Effector CD4-positive, alpha-beta T cell (primary cell): ENCODE measurements at regions not wholly inside any gene's neighbourhood (a gene's known extent, or its start where the extent isn't known, plus 50 kb on each side); places are given as distances from the start of the nearest gene placed in this dataset.
"Not testable (repeated sequence)": the region's sequence is repeated elsewhere in the genome, so short reads cannot be mapped to it uniquely, and the experiment has no call there.

Source experiments
- DNase-seq: peaks from one replicate; pipeline ENCODE4 v3.0.0-alpha.2; 2020

GRCh38 chr12:38159591-38160317, 156.8 kb upstream of the ALG10B start:
- DNase-seq: no peak

DNA sequence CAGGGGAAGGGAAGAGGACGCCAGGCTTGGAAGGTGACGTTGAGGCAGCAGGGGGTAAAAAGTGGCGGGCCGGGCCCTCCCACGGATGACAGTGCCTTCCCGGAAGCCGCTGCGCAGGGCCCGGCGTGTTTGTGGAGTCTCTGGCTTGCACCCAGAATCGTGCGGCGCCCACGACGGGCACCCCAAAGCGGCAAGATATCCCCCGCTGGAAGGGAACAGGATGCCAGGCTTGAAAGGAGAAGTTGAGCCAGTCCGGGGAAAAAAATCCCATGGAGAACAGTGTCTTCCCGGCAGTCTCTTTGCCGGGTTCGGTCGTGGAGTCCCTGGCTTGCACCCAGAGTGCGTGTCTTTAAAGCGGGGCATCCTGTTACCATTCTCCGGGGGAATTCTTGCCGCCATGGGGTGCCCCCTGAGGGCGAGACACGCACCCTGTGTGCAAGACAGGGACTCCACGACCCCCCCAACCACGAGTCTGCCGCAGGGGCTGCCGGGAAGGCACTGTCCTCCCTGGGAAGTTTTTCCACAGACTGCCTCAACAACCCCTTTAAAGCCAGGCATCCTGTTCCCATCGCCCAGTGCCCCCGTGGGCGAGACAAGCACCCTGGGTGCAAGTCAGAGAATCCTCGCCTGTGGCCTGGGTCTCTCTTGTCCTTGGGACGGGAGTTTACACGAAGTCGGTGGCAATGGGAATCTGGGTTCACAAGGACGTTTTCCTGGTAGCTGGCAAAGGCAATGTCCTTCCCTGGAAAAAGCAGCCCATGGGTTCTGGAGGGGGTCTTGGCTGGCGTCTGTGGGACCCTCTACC, 156.1 kb upstream of the ALG10B start:
- no peak for DNase-seq

DNA sequence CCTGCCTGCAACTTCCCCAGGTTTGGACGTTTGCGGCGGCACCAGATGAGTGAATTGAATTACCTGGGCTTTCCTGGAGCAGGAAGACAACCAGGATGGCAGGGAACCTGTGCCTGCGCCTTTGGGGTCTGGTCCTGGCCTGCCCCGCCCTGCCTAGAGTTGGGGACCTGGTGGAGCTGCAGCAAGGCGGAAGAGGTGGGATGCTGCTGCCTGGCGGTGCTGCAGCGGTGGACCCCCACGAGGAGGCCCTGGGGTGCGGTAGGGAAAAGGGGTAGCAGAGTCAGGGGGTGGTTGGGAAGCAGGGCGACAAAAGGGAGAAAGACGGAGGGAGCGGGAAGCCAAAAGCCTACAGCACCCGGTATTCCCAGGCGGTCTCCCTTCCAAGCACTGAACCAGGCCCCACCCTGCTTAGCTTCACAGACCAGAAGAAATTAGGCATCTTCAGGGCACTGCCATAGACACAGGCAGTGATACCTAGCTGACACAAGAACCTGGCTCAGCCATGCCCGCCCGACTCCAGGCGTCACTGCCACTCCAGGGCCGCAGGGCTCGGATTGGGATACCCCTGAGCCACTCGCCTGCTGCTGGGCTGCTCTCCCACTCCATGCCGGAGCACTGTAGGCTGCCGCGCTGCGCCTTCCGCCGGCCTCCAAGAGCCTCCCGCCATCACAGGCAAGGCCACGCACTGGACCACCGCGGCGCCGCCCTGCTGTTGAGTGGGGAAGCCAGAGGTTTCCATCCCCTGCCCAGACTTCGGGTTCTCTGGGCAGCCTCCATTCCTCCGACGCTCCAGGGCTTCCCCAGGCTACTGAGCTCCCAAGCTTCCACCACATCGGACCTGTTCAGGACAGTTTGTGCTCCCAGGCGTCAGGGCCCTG, 155.2 kb upstream of the ALG10B start:
- DNase-seq: no peak

- no peak for DNase-seq
Observed at GRCh38 chr12:38162013-38162412, 154.6 kb upstream of the ALG10B start.

DNA sequence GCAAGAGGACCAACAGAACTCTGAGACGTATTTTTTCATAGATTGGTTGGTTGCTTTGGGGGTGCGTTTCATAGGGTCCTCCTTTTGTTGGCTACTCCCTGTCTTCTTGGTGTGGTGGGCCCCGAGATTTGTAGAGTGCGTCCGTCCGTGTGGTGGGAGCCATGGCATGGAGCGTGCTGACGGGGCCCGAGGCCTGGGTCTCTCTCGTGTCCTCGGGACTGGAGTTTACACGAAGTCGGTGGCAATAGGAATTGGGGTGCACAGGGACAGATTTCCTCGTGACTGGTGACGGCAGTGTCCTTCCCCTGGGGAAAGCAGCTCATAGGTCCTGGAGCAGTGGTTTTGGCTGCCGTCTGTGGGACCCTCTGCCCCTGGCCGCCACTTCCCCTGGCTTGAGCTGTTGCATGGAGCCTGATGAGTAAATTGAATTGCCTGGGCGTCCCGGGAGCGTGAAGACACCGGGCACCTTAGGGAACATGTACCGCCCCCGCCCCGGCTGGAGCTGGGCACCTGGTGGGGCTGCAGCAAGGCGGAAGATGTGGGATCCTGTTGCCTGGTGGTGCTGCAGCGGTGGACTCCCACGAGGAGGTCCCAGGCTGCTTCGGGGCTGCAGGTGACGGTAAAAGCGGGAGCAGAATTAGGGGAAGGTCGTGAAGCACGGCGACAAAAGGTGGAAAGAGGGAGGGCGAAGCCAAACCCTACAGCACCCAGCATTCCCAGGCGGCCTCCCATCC, 153.7 kb upstream of the ALG10B start:
- DNase-seq: no peak

GRCh38 chr12:38163442-38163801, 153.2 kb upstream of the ALG10B start:
- no peak for DNase-seq

DNA sequence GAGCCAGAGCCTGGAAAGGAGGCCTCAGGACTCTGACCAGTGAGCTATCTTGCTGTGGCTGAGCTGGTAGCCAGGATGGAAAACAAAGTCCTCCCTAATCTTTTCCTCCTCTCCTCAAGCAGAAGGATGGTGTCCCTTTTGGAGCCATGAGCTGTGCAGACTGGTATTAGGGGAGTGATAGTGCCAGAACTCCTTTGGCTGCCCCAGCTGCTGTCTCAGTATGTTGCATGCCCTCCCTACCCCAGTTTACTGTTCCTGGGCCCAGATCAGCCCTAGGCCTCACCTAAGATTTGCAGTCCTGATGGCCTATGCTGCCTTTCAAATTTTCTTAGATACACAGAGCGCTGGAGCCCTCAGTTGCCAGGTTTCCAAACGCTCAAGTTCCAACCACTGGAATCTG, 150.3 kb upstream of the ALG10B start:
- DNase-seq: no peak

DNA sequence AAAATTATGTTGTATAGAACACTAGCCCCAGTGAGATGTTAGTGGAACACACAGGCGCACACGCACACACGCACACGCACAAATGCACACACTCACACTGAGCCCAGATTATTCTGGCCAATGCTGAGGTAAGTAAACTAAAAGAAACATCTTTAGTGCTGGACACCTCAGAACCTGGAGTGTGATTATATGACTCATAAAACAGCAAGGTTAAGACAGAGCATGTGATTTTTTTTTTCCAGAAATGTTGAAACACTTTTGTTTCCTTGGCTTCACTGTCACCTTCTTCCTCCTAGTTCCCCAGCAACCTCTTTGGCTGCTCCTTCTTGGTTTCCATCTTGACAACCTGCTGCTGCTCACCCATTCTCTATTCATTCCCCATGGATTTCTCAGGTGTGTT, 141.0 kb upstream of the ALG10B start:
- DNase-seq: no peak

DNA sequence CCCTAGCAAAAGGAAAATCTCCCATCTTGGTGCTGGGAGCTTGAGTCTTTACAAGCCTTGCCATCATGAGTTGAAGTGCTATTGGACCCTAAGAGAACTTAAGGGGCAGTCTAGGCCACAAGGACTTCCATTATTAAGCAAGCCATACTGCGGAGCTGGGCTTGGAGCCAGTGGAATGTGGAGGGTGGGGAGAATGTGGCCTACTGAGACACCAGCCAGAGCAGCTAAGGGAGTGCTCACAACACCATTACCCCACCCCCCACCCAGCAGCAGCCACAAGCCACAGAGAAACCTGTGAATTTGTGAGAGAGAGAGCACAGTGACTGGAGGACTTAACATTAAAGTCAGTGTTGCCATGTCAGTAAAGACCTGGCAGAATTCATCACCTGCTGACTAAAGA, 133.0 kb upstream of the ALG10B start:
- DNase-seq: not testable (repeated sequence)

- DNase-seq: not testable (repeated sequence)
Observed at GRCh38 chr12:38197286-38197685, 119.3 kb upstream of the ALG10B start.

- no peak for DNase-seq
Observed at GRCh38 chr12:38201461-38202276, 114.9 kb upstream of the ALG10B start.

GRCh38 chr12:38204831-38205230, 111.7 kb upstream of the ALG10B start:
- DNase-seq: no peak

GRCh38 chr12:38222011-38222410, 94.6 kb upstream of the ALG10B start:
- no peak for DNase-seq

- DNase-seq: not testable (repeated sequence)
Observed at GRCh38 chr12:38238328-38238727, 78.2 kb upstream of the ALG10B start.

DNA sequence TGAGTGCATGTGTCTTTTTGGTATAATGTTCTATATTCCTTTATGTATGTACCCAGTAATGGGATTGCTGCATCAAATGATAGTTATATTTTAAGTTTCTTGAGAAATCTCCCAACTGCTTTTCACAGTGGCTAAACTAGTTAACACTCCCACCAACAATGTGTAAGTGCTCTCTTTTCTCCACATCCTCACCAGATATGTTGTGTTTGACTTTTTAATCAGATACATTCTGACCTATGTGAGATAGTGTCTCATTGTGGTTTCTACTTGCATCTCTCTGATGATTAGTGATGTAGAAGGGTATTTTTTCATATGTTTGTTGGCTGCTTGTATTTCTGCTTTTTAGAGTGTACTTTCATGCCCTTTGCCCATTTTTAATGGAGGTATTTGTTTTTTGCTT, 62.8 kb upstream of the ALG10B start:
- DNase-seq: no peak

GRCh38 chr12:38258411-38258810, 58.2 kb upstream of the ALG10B start:
- DNase-seq: no peak
